NCI-H2107 treated with DMSO at 0.1 percent for 48 hours (cell line): ENCODE measurements at regions not wholly inside any gene's neighbourhood (a gene's known extent, or its start where the extent isn't known, plus 50 kb on each side); places are given as distances from the start of the nearest gene placed in this dataset.
"Not testable (repeated sequence)": the region's sequence is repeated elsewhere in the genome, so short reads cannot be mapped to it uniquely, and the experiment has no call there.

ENCODE experiments used
- DNase-seq: peaks from one replicate; lab custom pipeline; 2025; ENCODE audit not compliant: unreplicated experiment; lab: John Stamatoyannopoulos, UW

GRCh38 chr3:150248116-150248887 lies 159.8 kb upstream of the TSC22D2 start:
- DNase-seq, result no peak

- DNase-seq, result no peak
Observed at GRCh38 chr3:150247441-150247840, 160.7 kb upstream of the TSC22D2 start.

DNA sequence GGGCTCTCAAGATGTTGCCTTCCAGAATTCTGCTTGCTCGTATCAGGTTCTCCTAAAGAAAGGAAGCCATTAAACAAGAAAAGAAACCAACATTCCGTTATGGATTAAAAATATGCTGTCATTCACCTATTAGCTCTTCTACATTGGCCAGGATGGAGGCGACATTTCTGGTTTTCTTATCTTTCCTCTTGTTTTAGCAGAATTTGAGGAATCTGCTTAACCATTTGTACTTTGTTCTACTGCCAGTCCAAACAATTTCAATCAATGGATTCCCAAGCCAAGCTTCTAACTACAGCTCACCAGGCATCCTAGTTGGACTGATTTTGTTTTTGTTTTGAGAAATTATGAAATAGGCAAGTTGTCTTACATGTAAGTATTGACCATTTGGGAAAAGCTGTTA lies 164.6 kb upstream of the TSC22D2 start:
- DNase-seq, result no peak

GRCh38 chr3:150242220-150242936 lies 165.7 kb upstream of the TSC22D2 start:
- peak; percentile 76 for DNase-seq

GRCh38 chr3:150240891-150241290 lies 167.2 kb upstream of the TSC22D2 start:
- no peak for DNase-seq

- no peak for DNase-seq
Observed at GRCh38 chr3:150239766-150240165, 168.3 kb upstream of the TSC22D2 start.

DNA sequence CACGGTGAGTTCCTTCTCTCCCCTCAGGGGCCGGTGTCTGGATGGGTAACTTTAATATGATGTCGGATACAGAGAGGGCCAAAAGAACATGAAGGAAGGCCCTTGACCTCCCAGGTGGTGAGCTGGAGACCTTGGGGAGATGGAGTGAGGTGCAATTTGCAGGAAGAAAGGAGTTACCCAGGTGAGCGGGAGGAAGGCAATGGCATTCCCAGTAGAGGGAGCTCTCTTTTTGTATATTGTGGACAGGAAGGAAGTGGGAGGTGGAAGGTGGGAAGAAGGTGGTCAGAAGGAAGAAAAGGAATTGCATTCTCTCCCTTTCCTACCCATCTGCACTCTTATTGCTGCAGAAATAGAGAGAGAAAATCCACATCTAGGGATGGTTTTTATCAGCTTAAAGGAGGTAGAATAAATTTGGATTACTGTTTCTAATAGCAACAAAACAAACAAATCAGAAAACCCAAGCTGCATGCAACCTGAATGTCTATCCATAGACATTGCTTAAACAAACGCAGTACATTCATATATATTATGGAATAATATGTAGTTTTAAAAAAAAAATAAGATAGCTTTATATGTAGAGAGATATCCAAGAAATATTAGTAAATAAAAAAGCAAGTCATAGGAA lies 169.0 kb upstream of the TSC22D2 start:
- peak; percentile 78 for DNase-seq

DNA sequence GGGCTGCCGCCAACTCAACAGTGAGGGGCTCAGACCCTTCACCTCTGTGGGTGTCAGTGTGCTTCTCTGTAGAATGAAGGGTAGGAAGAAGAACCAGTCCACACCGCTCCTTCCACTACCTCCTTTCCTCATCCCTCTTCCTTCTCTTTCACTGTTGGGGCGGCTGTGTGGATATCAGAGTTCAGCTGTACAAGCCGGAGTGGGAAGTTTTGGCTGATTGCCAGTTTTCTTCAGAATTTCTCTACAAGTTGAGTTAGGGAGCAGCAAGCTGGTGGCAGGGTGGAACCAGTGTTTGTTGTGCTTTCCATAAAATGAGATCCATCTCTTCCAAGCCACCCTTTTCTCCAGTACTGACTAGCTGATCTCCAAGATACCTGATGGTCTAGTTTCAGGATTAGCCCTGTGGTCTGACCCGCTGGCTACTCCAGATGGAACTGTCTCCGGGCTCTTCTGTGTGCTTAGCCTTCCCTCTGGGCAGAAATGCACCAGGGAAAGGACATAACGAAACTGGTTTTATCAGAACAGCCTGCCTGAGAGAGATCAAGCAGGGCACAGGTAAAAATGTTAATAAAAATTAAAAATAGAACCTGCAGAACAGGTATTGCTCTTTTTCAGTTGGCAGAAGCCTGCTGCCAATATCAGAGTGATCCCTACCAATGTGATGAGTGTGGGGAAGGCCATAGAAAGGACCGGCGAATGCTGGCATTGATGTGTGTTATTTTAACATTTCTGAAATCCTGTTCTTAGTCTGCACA lies 169.9 kb upstream of the TSC22D2 start:
- no peak for DNase-seq

DNA sequence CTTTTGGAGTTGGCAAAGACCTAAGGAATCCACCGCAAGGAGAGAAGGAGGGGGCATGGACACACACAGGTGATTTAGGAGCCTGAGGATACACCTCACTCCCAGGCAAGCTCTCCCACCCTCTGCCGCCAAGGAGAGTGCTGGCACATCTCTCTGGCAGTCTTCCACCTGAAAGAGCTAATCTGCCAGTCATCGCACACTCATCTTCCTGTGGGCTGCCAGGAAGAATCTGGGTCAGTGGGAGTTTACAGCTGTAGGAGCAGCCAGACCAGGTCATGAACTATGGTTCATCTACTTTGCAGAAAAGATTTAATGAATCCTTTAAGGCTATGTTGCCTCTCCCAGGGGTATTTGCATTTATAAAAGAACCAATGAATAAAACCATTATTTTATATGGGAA lies 170.6 kb upstream of the TSC22D2 start:
- DNase-seq, result no peak

DNA sequence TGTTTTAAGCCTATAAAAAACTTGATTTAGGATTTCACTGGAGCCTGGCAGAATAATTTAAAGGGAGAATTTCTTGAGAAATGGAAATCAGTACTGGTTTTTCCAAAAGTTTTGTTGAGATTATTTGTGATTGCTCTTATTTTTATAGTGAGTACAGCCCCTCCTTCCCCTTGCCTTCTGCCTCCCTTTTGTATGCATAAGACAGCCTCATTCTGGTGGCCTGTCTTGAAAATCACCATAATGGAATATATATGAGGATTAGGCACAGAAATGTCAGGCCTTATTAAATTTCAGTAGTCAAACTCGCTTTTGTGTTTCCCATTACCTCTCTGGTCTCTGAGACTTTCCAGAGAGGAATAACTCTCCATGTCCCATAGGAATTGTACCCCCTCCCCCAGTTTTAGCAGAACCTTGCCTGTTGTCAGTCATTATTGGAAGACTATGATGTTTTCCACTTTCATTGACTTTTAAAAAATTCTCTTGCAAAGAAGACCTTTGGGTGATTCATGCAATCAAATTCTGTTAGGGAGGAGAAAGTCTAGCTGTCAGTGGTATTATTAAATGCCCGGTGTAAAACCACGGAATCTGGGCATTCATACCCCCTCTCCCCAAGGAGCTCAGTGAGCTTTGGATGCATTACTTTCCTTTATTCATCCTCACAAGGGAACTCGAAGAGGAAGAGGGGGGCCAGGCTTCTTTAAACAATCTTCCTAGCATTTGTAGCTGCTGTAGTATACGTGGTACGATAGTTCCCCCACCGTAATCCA lies 171.6 kb upstream of the TSC22D2 start:
- DNase-seq, result no peak

GRCh38 chr3:150235799-150236198 lies 172.3 kb upstream of the TSC22D2 start:
- DNase-seq, result no peak

GRCh38 chr3:150232992-150233451 lies 175.1 kb upstream of the TSC22D2 start:
- peak; percentile 84 for DNase-seq

DNA sequence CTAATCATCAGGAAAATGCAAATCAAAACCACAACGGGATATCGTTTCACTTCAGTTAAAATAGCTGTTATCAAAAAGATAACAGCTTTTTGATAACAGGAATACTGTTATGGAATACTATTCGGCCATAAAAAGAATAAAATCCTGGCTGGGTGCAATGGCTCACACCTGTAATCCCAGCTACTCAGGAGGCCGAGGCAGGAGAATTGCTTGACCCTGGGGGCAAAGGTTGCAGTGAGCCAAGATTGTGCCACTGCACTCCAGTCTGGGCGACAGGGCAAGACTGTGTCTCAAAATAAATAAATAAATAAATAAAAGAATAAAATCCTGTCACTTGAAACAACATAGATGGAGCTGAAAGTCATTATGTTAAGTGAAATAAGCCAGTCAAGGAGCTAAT lies 178.1 kb upstream of the TSC22D2 start:
- DNase-seq, result no peak

GRCh38 chr3:150228626-150229025 lies 179.5 kb upstream of the TSC22D2 start:
- not testable (repeated sequence) for DNase-seq

GRCh38 chr3:150227839-150228238 lies 180.3 kb upstream of the TSC22D2 start:
- DNase-seq, result peak; percentile 13

- no peak for DNase-seq
Observed at GRCh38 chr3:150225986-150226385, 182.1 kb upstream of the TSC22D2 start.

DNA sequence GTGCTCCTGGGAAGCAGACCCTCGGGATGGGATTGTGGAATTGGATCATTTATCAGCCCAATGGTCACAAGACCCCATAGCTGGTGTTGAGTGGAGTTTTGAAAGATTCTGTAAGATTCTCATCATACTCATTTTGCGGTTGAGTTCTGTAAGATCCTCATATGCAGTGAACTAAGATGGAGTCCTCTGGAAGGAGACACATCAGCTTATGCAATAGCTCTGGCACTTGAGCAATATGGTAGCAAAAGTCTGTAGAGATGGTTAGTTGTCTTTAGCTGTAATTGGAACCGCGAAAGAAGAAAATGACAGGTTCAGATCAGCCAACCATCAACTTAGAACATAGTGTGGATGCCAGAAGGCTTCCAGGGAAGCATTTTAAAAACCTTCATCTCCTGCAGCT lies 184.5 kb upstream of the TSC22D2 start:
- DNase-seq, result no peak

- no peak for DNase-seq
Observed at GRCh38 chr3:150222691-150223489, 185.2 kb upstream of the TSC22D2 start.

DNA sequence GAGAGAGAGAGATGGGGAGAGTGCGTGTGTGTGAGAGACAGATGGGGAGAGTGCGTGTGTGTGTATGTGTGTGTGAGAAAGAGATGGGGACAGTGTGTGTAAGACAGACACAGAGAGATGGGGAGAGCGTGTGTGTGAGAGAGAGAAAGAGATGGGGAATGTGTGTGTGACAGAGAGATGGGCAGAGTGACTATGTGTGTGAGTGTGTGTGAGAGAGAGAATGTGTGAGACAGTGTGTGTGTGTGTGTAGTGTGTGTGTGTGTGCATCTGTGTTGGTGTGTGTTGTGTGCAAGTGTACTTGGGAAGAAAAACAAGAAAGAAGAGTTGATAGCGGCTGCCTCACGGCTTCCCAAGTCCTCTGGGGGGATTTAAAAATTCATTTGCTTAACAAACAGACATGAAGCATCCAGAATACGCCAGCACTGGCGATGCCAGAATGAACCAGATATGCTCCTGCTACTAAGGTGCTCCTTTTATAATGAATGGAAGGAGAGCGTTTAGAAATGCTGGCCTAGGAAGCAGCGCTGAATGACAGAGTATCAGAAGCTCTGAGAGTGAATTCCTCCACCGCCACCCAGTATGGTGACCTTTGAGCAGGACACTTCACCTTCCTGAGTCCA lies 186.1 kb upstream of the TSC22D2 start:
- no peak for DNase-seq
